ENCODE measurements at regions not wholly inside any gene's neighbourhood (a gene's known extent, or its start where the extent isn't known, plus 50 kb on each side); places are given as distances from the start of the nearest gene placed in this dataset.

DNA sequence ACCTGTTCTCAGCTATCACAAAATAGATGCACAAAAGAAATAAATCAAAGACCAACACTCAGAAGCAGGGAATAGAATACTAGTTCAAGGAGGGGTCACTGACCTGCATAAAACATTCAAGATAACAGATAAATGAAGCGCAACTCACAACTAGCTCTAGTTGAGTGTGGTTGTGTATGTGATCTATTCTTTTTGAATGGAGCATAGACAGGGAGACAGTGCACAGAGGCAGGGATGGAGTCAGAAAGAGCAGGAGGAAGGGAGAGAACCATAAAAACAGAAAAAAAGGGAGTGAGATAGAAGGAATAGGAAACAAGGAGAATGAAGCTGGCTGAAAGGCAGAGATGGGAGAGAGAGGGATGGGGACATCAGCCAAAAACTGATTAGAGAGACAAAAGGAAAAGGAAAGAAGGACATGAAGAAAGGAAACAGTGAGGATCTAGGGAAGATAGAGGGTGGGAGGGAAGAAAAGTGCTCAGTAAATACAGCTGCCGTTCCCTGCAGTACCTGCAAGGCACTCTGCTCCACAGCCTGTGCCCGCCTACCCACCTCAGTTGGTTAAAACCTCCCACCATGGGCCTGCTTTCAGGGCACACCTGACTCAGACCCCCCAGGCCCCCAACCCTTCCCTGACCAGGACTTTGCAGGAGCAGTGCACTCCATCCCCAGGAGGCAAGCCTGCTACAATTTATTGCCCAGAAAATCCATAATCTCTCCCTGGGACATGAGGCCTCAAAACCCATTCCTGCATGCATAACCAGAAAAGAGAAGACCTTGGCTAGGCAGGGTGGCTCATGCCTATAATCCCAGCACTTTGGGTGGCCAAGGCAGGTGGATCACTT lies 385.2 kb upstream of the POU3F1 start:
- H3K4me3 ChIP-seq (ENCODE audit: insufficient read depth, low read length, poor library complexity, severe bottlenecking) = no peak overlapping the region
- H4K20me1 ChIP-seq (ENCODE audit: low read depth, low read length) = no peaks in the 10 kb centered on the region

DNA sequence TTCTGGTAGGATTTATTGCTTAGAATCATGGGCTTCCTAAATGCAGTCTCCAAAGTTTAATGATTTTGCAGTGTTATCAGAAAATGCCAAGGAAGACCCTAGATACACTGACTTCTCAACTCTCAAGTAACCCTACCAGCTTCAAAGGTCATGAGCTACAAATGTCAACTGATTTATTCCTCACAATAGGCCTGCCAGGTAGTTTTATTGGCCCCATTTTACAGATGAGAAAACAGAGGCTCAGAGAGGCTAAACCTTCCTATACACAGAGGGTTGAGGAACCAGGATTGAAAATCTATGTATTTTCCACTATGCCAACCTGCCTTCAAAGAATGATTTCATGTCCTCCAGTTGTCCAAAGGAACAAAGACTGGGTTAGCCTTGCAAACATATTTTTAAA lies 384.4 kb upstream of the POU3F1 start:
- no peak overlapping the region for H3K4me2 ChIP-seq (ENCODE audit: low read depth, low read length, poor library complexity, severe bottlenecking)
- H3K27me3 ChIP-seq (ENCODE audit: low read length) = no peaks in the 10 kb centered on the region
- no peaks in the 10 kb centered on the region for H3K9me2 ChIP-seq (replicated peaks; ENCODE audit: insufficient read depth, low read length)
- TF ChIP-seq EZH2phosphoT487 (conservative IDR thresholded peaks at IDR 0.05; ENCODE audit: low read length) = no peak
- TF ChIP-seq, protein P1, sequence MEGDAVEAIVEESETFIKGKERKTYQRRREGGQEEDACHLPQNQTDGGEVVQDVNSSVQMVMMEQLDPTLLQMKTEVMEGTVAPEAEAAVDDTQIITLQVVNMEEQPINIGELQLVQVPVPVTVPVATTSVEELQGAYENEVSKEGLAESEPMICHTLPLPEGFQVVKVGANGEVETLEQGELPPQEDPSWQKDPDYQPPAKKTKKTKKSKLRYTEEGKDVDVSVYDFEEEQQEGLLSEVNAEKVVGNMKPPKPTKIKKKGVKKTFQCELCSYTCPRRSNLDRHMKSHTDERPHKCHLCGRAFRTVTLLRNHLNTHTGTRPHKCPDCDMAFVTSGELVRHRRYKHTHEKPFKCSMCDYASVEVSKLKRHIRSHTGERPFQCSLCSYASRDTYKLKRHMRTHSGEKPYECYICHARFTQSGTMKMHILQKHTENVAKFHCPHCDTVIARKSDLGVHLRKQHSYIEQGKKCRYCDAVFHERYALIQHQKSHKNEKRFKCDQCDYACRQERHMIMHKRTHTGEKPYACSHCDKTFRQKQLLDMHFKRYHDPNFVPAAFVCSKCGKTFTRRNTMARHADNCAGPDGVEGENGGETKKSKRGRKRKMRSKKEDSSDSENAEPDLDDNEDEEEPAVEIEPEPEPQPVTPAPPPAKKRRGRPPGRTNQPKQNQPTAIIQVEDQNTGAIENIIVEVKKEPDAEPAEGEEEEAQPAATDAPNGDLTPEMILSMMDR (IDR thresholded peaks at IDR 0.05; ENCODE audit: insufficient read depth, low read length, poor library complexity, severe bottlenecking) = no peak
- no peak overlapping the region for H3K9ac ChIP-seq (ENCODE audit: low read length)
- no peak overlapping the region for H2AFZ ChIP-seq (ENCODE audit: low read depth, low read length, severe bottlenecking)
- no peak overlapping the region for H3K27ac ChIP-seq (ENCODE audit: low read depth, low read length)
- no peak overlapping the region for H3K4me3 ChIP-seq (ENCODE audit: insufficient read depth, low read length, poor library complexity, severe bottlenecking)
- no peaks in the 10 kb centered on the region for H3K36me3 ChIP-seq (ENCODE audit: low read length)
- no peaks in the 10 kb centered on the region for H3F3A ChIP-seq (ENCODE audit: insufficient read depth)
- H3K79me2 ChIP-seq (ENCODE audit: insufficient read depth, low read length) = no peaks in the 10 kb centered on the region
- H3K9me3 ChIP-seq (ENCODE audit: insufficient read depth, low read length) = no peaks in the 10 kb centered on the region
- H4K20me1 ChIP-seq (ENCODE audit: low read depth, low read length) = no peaks in the 10 kb centered on the region

More for the DNA sequence above, 385.2 kb upstream of the POU3F1 start:
- Histone ChIP-seq H3K36me3 (ENCODE audit: low read length) (no peaks in the 10 kb centered on the region), H2AFZ (ENCODE audit: low read depth, low read length, severe bottlenecking) (no peak overlapping the region), H3K9me2 (replicated peaks; ENCODE audit: insufficient read depth, low read length) (no peaks in the 10 kb centered on the region), H3F3A (ENCODE audit: insufficient read depth) (no peaks in the 10 kb centered on the region), H3K9me3 (ENCODE audit: insufficient read depth, low read length) (no peaks in the 10 kb centered on the region), H3K4me2 (ENCODE audit: low read depth, low read length, poor library complexity, severe bottlenecking) (no peak overlapping the region), H3K9ac (ENCODE audit: low read length) (no peak overlapping the region), H3K27ac (ENCODE audit: low read depth, low read length) (no peak overlapping the region), H3K27me3 (ENCODE audit: low read length) (no peaks in the 10 kb centered on the region), H3K79me2 (ENCODE audit: insufficient read depth, low read length) (no peaks in the 10 kb centered on the region)
- TF ChIP-seq EZH2phosphoT487 (conservative IDR thresholded peaks at IDR 0.05; ENCODE audit: low read length) = no peak
- TF ChIP-seq, protein P1 (IDR thresholded peaks at IDR 0.05; ENCODE audit: insufficient read depth, low read length, poor library complexity, severe bottlenecking) = no peak

DNA sequence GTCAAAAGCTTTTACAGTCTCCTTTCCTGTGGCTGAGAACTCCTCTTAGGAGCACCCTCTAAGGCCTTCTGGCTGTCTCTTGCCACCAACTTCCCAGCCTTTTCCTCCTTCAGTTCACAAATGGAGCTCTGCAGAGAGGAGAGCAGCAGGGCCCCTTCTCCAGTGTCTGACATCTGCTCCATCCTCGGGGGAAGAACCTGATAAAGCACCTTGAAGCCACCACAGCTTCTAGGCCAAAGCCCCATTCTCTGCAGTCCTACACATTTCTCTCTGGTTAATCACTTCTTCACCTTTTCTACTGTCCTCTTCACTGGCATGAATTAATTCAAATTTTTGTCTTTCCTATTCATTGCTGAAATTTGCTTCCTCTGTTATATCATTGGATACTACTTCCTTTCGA lies 378.1 kb upstream of the POU3F1 start:
- no peaks in the 10 kb centered on the region for H3K36me3 ChIP-seq (ENCODE audit: low read length)
- H3K9me3 ChIP-seq (ENCODE audit: insufficient read depth, low read length) = no peaks in the 10 kb centered on the region
- H3K9ac ChIP-seq (ENCODE audit: low read length) = no peak overlapping the region
- no peak overlapping the region for H3K27ac ChIP-seq (ENCODE audit: low read depth, low read length)
- TF ChIP-seq, protein P1 (IDR thresholded peaks at IDR 0.05; ENCODE audit: insufficient read depth, low read length, poor library complexity, severe bottlenecking) = no peak
- TF ChIP-seq EZH2phosphoT487 (conservative IDR thresholded peaks at IDR 0.05; ENCODE audit: low read length) = no peak
- no peak overlapping the region for H3K4me3 ChIP-seq (ENCODE audit: insufficient read depth, low read length, poor library complexity, severe bottlenecking)
- no peaks in the 10 kb centered on the region for H3K27me3 ChIP-seq (ENCODE audit: low read length)
- H3F3A ChIP-seq (ENCODE audit: insufficient read depth) = no peaks in the 10 kb centered on the region
- no peak overlapping the region for H2AFZ ChIP-seq (ENCODE audit: low read depth, low read length, severe bottlenecking)
- H3K79me2 ChIP-seq (ENCODE audit: insufficient read depth, low read length) = no peaks in the 10 kb centered on the region
- no peak overlapping the region for H3K4me2 ChIP-seq (ENCODE audit: low read depth, low read length, poor library complexity, severe bottlenecking)
- H3K9me2 ChIP-seq (replicated peaks; ENCODE audit: insufficient read depth, low read length) = no peaks in the 10 kb centered on the region
- H4K20me1 ChIP-seq (ENCODE audit: low read depth, low read length) = no peaks in the 10 kb centered on the region
